Liver (tissue), 8 donors: ENCODE measurements at regions not wholly inside any gene's neighbourhood (a gene's known extent, or its start where the extent isn't known, plus 50 kb on each side); places are given as distances from the start of the nearest gene placed in this dataset.

Source experiments
- DNase-seq: peaks from one replicate; pipeline ENCODE4 v3.0.0-alpha.2; 2017; ENCODE audit warnings: low spot score
- H3K27ac ChIP-seq, 2 donors: one replicate each; pipeline ENCODE4 v1.7.0; 2013; ENCODE audit warnings: inconsistent platforms in 2 of 2, low read length in 2 of 2, control low read depth in 1 of 2, low read depth in 1 of 2, mild to moderate bottlenecking in 1 of 2
- H3K27me3 ChIP-seq, 4 donors: one replicate each; pipeline versions ENCODE4 v1.6.1 to v1.7.0; 2013; ENCODE audit warnings: low read length in 3 of 4, inconsistent platforms in 1 of 4, mild to moderate bottlenecking in 1 of 4, moderate library complexity in 1 of 4; ENCODE audit not compliant: control insufficient read depth in 4 of 4, insufficient read depth in 4 of 4
- H3K36me3 ChIP-seq, 4 donors: one replicate each; pipeline versions ENCODE4 v1.6.1 to v1.7.0; 2013; ENCODE audit warnings: low read length in 3 of 4, mild to moderate bottlenecking in 3 of 4, low read depth in 1 of 4, moderate library complexity in 1 of 4; ENCODE audit not compliant: control insufficient read depth in 4 of 4, insufficient read depth in 3 of 4
- H3K4me1 ChIP-seq, 4 donors: one replicate each; pipeline versions ENCODE4 v1.6.1 to v1.7.0; 2013; ENCODE audit warnings: low read length in 3 of 4, mild to moderate bottlenecking in 3 of 4, moderate library complexity in 1 of 4; ENCODE audit not compliant: control insufficient read depth in 4 of 4, insufficient read depth in 4 of 4
- H3K4me3 ChIP-seq, 3 donors: one replicate each; pipeline versions ENCODE4 v1.6.1 to v1.7.0; 2013; ENCODE audit warnings: low read length in 3 of 3, control low read depth in 1 of 3, low read depth in 1 of 3, mild to moderate bottlenecking in 1 of 3
- H3K9ac ChIP-seq, 2 donors: one replicate each; pipeline ENCODE4 v1.7.0; 2013; ENCODE audit warnings: low read length in 2 of 2, mild to moderate bottlenecking in 2 of 2, moderate library complexity in 2 of 2, control low read depth in 1 of 2, low read depth in 1 of 2
- H3K9me3 ChIP-seq, 4 donors: one replicate each; pipeline versions ENCODE4 v1.6.1 to v1.7.0; 2013; ENCODE audit warnings: low read length in 3 of 4; ENCODE audit not compliant: control insufficient read depth in 4 of 4
- CTCF ChIP-seq: fragments of 150-350 bp; IDR thresholded peaks from 2 replicates; pipeline ENCODE4 v1.5.1; 2017; ENCODE audit warnings: improper control_type of control experiment, low read depth, low read length; ENCODE audit not compliant: missing input control
- EGR1 ChIP-seq, 2 donors: IDR thresholded peaks; 2 replicates each; pipeline ENCODE4 v1.6.1; 2016 to 2018; ENCODE audit warnings: antibody characterized with exemption in 2 of 2, low read depth in 2 of 2
- FOXA1 ChIP-seq: IDR thresholded peaks from 2 replicates; pipeline ENCODE4 v1.6.1; 2016; ENCODE audit warnings: antibody characterized with exemption
- FOXA2 ChIP-seq: IDR thresholded peaks from 2 replicates; pipeline ENCODE4 v1.6.1; 2016; ENCODE audit warnings: antibody characterized with exemption
- GABPA ChIP-seq, 2 donors: IDR thresholded peaks in 1 of 2; conservative IDR thresholded peaks in 1 of 2; 2 replicates each; pipeline ENCODE4 v1.6.1; 2016; ENCODE audit warnings: antibody characterized with exemption in 2 of 2, mild to moderate bottlenecking in 1 of 2, moderate library complexity in 1 of 2
- HNF4A ChIP-seq, 2 donors: conservative IDR thresholded peaks; 2 replicates each; pipeline ENCODE4 v1.6.1; 2016; ENCODE audit warnings: antibody characterized with exemption in 2 of 2, mild to moderate bottlenecking in 2 of 2
- HNF4G ChIP-seq: IDR thresholded peaks from 2 replicates; pipeline ENCODE4 v1.6.1; 2016; ENCODE audit warnings: antibody characterized with exemption
- JUND ChIP-seq, 2 donors: IDR thresholded peaks; 2 replicates each; pipeline ENCODE4 v1.6.1; 2016; ENCODE audit warnings: antibody characterized with exemption in 2 of 2
- NR2F2 ChIP-seq: IDR thresholded peaks from 2 replicates; pipeline ENCODE4 v1.6.1; 2016; ENCODE audit warnings: antibody characterized with exemption
- REST ChIP-seq: IDR thresholded peaks from 2 replicates; pipeline ENCODE4 v1.6.1; 2016; ENCODE audit warnings: antibody characterized with exemption, mild to moderate bottlenecking
- RXRA ChIP-seq, 2 donors: IDR thresholded peaks; 2 replicates each; pipeline ENCODE4 v1.6.1; 2017 to 2018; ENCODE audit warnings: antibody characterized with exemption in 2 of 2, mild to moderate bottlenecking in 1 of 2
- SP1 ChIP-seq: IDR thresholded peaks from 2 replicates; pipeline ENCODE4 v1.6.1; 2018; ENCODE audit warnings: antibody characterized with exemption, mild to moderate bottlenecking
- TAF1 ChIP-seq: conservative IDR thresholded peaks from 2 replicates; pipeline ENCODE4 v1.6.1; 2016; ENCODE audit warnings: antibody characterized with exemption, mild to moderate bottlenecking
- YY1 ChIP-seq: IDR thresholded peaks from 2 replicates; pipeline ENCODE4 v1.6.1; 2016; ENCODE audit warnings: antibody characterized with exemption, mild to moderate bottlenecking
- ZBTB33 ChIP-seq: IDR thresholded peaks from 2 replicates; pipeline ENCODE4 v1.6.1; 2016; ENCODE audit warnings: antibody characterized with exemption
- WGBS: extraction: QIAGEN DNeasy Blood & Tissue Kit; methylation state at CpG from one replicate; pipeline ENCODE4 v1.1.7; 2013; 5-methylcytosine and 5-hydroxymethylcytosine counted together
- TF ChIP-seq, protein P1 (sequence below): IDR thresholded peaks from 2 replicates; pipeline ENCODE4 v1.6.1; 2016; ENCODE audit warnings: antibody characterized with exemption
- TF ChIP-seq, protein P2 (sequence below): IDR thresholded peaks from 2 replicates; pipeline ENCODE4 v1.6.1; 2016; ENCODE audit warnings: antibody characterized with exemption
- donor health status: healthy.
- donor health status: healthy.
- donor health status: healthy.
- donor health status: healthy.
- donor health status: healthy.

GRCh38 chr11:34731603-34732002 lies 110.7 kb downstream of the EHF start:
- no peaks in the 10 kb centered on the region for H3K9me3 ChIP-seq
- no peak overlapping the region for H3K9ac ChIP-seq
- no peak for DNase-seq
- H3K4me1 ChIP-seq = no peaks in the 10 kb centered on the region
- TF ChIP-seq TAF1 (no peak), CTCF (no peak), FOXA2 (no peak), ZBTB33 (no peak), GABPA (IDR thresholded peaks at IDR 0.05 in 1 of 2, conservative IDR thresholded peaks at IDR 0.05 in 1 of 2) (no peak), EGR1 (IDR thresholded peaks at IDR 0.05; ENCODE audit: low read depth in 2 of 2) (no peak), NR2F2 (no peak), SP1 (no peak), YY1 (no peak), JUND (IDR thresholded peaks at IDR 0.05) (no peak), FOXA1 (no peak), RXRA (IDR thresholded peaks at IDR 0.05) (no peak), HNF4A (conservative IDR thresholded peaks at IDR 0.05) (no peak), REST (no peak), HNF4G (no peak)
- TF ChIP-seq, protein P1, sequence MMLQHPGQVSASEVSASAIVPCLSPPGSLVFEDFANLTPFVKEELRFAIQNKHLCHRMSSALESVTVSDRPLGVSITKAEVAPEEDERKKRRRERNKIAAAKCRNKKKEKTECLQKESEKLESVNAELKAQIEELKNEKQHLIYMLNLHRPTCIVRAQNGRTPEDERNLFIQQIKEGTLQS = no peak
- TF ChIP-seq, protein P2, sequence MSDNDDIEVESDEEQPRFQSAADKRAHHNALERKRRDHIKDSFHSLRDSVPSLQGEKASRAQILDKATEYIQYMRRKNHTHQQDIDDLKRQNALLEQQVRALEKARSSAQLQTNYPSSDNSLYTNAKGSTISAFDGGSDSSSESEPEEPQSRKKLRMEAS = no peak
- no peaks in the 10 kb centered on the region for H3K27me3 ChIP-seq
- no peak overlapping the region for H3K4me3 ChIP-seq
- WGBS = 96% methylated on average over 3 of the region's 3 CpGs
- H3K36me3 ChIP-seq = no peaks in the 10 kb centered on the region
- no peak overlapping the region for H3K27ac ChIP-seq
